Left ventricle myocardium superior (tissue), 1 donor: ENCODE measurements at regions not wholly inside any gene's neighbourhood (a gene's known extent, or its start where the extent isn't known, plus 50 kb on each side); places are given as distances from the start of the nearest gene placed in this dataset.
"Not testable (repeated sequence)": the region's sequence is repeated elsewhere in the genome, so short reads cannot be mapped to it uniquely, and the experiment has no call there.

Experiments used
- ATAC-seq: fragments of 200-7000 bp; cut with Tn5 transposase; one replicate; pipeline ENCODE4 v1.9.1; 2020; ENCODE audit warnings: mild to moderate bottlenecking, moderate library complexity
- DNase-seq: peaks from one replicate; pipeline ENCODE4 v3.0.0-alpha.2; 2020
- intact Hi-C: fragments of 100-400 bp; cut with micrococcal nuclease; formaldehyde crosslinking; loops from one replicate; pipeline ENCODE4 v1.11.0; 2022
- donor health status: DM: no; HTN: yes; CAD: no; lungs with severe emphysema.

GRCh38 chr3:191003742-191004141, 141.2 kb upstream of the GMNC start:
- intact Hi-C loops: no loop called here
- ATAC-seq: no peak
- no peak for DNase-seq

- no peak for ATAC-seq
- intact Hi-C loops: no loop called here
- no peak for DNase-seq
These were observed 133.8 kb upstream of the GMNC start for GRCh38 chr3:190996181-190996775.

GRCh38 chr3:190995156-190995555, 132.7 kb upstream of the GMNC start:
- intact Hi-C loops: no loop called here

GRCh38 chr3:190990898-190991297, 128.4 kb upstream of the GMNC start:
- intact Hi-C loops: no loop called here
- ATAC-seq: no peak
- no peak for DNase-seq

More at GRCh38 chr3:190995156-190995555, 132.7 kb upstream of the GMNC start:
- ATAC-seq (no peak), DNase-seq (no peak)

- ATAC-seq (no peak), DNase-seq (no peak)
- intact Hi-C loops: no loop called here
These were observed 126.7 kb upstream of the GMNC start for GRCh38 chr3:190989218-190989617.

GRCh38 chr3:190988102-190988501, 125.6 kb upstream of the GMNC start:
- no peak for ATAC-seq
- no peak for DNase-seq
- intact Hi-C loops: no loop called here

- ATAC-seq: no peak
- intact Hi-C loops: no loop called here
- no peak for DNase-seq
These were observed 122.2 kb upstream of the GMNC start for GRCh38 chr3:190984502-190985244.

GRCh38 chr3:190983875-190984274, 121.4 kb upstream of the GMNC start:
- intact Hi-C loops: no loop called here
- DNase-seq (no peak), ATAC-seq (no peak)

- no peak for DNase-seq
- no peak for ATAC-seq
- intact Hi-C loops: no loop called here
These were observed 111.3 kb upstream of the GMNC start for GRCh38 chr3:190973771-190974170.

GRCh38 chr3:190972840-190973270, 110.4 kb upstream of the GMNC start:
- intact Hi-C loops: no loop called here
- ATAC-seq (no peak), DNase-seq (no peak)

- intact Hi-C loops: no loop called here
- no peak for DNase-seq
- no peak for ATAC-seq
These were observed 109.7 kb upstream of the GMNC start for GRCh38 chr3:190972196-190972595.

- DNase-seq (no peak), ATAC-seq (no peak)
- intact Hi-C loops: no loop called here
These were observed 108.1 kb upstream of the GMNC start for GRCh38 chr3:190970560-190970959.

- ATAC-seq (no peak), DNase-seq (no peak)
- intact Hi-C loops: no loop called here
These were observed 106.1 kb upstream of the GMNC start for GRCh38 chr3:190968616-190969015.

GRCh38 chr3:190964931-190965330, 102.4 kb upstream of the GMNC start:
- intact Hi-C loops, ATAC-seq, DNase-seq: not testable (repeated sequence)

GRCh38 chr3:190959077-190959476, 96.6 kb upstream of the GMNC start:
- ATAC-seq: no peak
- intact Hi-C loops: no loop called here
- no peak for DNase-seq

GRCh38 chr3:190941694-190942260, 79.3 kb upstream of the GMNC start:
- intact Hi-C loops: loop anchor here (5.0 kb wide), 1 partner anchor 319 kb away; no protein-coding TSS in a partner anchor
- no peak for DNase-seq
- ATAC-seq: no peak

- ATAC-seq, intact Hi-C loops, DNase-seq: not testable (repeated sequence)
These were observed 72.1 kb upstream of the GMNC start for GRCh38 chr3:190934616-190935015.

GRCh38 chr3:190926619-190927018, 64.1 kb upstream of the GMNC start:
- ATAC-seq: no peak
- no peak for DNase-seq
- intact Hi-C loops: no loop called here

GRCh38 chr3:190912736-190913135, 50.2 kb upstream of the GMNC start:
- ATAC-seq (no peak), DNase-seq (no peak)
- intact Hi-C loops: no loop called here
